ENCODE measurements at regions not wholly inside any gene's neighbourhood (a gene's known extent, or its start where the extent isn't known, plus 50 kb on each side); places are given as distances from the start of the nearest gene placed in this dataset.

GRCh38 chr2:117519721-117520120, 294.8 kb upstream of the DDX18 start:
- no peak for DNase-seq (ENCODE audit: low spot score)

- DNase-seq (ENCODE audit: low spot score), result peak; percentile 65
These were observed 291.2 kb upstream of the DDX18 start for GRCh38 chr2:117523267-117523666.

- DNase-seq (ENCODE audit: low spot score), result no peak
These were observed 290.7 kb upstream of the DDX18 start for GRCh38 chr2:117523711-117524238.

GRCh38 chr2:117536139-117536538, 278.4 kb upstream of the DDX18 start:
- DNase-seq (ENCODE audit: low spot score), result no peak

- DNase-seq (ENCODE audit: low spot score), result no peak
These were observed 277.5 kb upstream of the DDX18 start for GRCh38 chr2:117537032-117537431.

GRCh38 chr2:117551858-117552257, 262.6 kb upstream of the DDX18 start:
- DNase-seq (ENCODE audit: low spot score), result no peak

GRCh38 chr2:117553448-117553847, 261.0 kb upstream of the DDX18 start:
- no peak for DNase-seq (ENCODE audit: low spot score)

GRCh38 chr2:117555965-117556364, 258.5 kb upstream of the DDX18 start:
- no peak for DNase-seq (ENCODE audit: low spot score)

- no peak for DNase-seq (ENCODE audit: low spot score)
These were observed 256.9 kb upstream of the DDX18 start for GRCh38 chr2:117557626-117558025.

GRCh38 chr2:117562654-117563053, 251.8 kb upstream of the DDX18 start:
- no peak for DNase-seq (ENCODE audit: low spot score)

GRCh38 chr2:117571590-117572349, 242.7 kb upstream of the DDX18 start:
- no peak for DNase-seq (ENCODE audit: low spot score)

GRCh38 chr2:117587310-117587709, 227.2 kb upstream of the DDX18 start:
- DNase-seq (ENCODE audit: low spot score), result no peak

- no peak for DNase-seq (ENCODE audit: low spot score)
These were observed 211.4 kb upstream of the DDX18 start for GRCh38 chr2:117603060-117603459.

- DNase-seq (ENCODE audit: low spot score), result no peak
These were observed 210.9 kb upstream of the DDX18 start for GRCh38 chr2:117603567-117603966.

- no peak for DNase-seq (ENCODE audit: low spot score)
These were observed 207.3 kb upstream of the DDX18 start for GRCh38 chr2:117607202-117607601.

- DNase-seq (ENCODE audit: low spot score), result no peak
These were observed 201.4 kb upstream of the DDX18 start for GRCh38 chr2:117613101-117613500.

GRCh38 chr2:117614296-117614695, 200.2 kb upstream of the DDX18 start:
- no peak for DNase-seq (ENCODE audit: low spot score)

- no peak for DNase-seq (ENCODE audit: low spot score)
These were observed 199.5 kb upstream of the DDX18 start for GRCh38 chr2:117614823-117615534.

GRCh38 chr2:117618607-117619006, 195.9 kb upstream of the DDX18 start:
- DNase-seq (ENCODE audit: low spot score), result no peak

- DNase-seq (ENCODE audit: low spot score), result no peak
These were observed 193.2 kb upstream of the DDX18 start for GRCh38 chr2:117621326-117621725.

- DNase-seq (ENCODE audit: low spot score), result peak; percentile 14
These were observed 191.3 kb upstream of the DDX18 start for GRCh38 chr2:117623175-117623574.

- DNase-seq (ENCODE audit: low spot score), result no peak
These were observed 183.1 kb upstream of the DDX18 start for GRCh38 chr2:117631152-117631945.

- no peak for DNase-seq (ENCODE audit: low spot score)
These were observed 179.0 kb upstream of the DDX18 start for GRCh38 chr2:117635481-117635880.

Data from LoVo (cell line).